ENCODE measurements at regions not wholly inside any gene's neighbourhood (a gene's known extent, or its start where the extent isn't known, plus 50 kb on each side); places are given as distances from the start of the nearest gene placed in this dataset.

- H3K9me3 Mint-ChIP-seq: no peaks in the 10 kb centered on the region
- H3K27me3 Mint-ChIP-seq: peaks cover 0 to 6% of the 10 kb centered on the region in 2 donors
- H3K4me3 Mint-ChIP-seq: no peak overlapping the region
- ATAC-seq (no peak), DNase-seq (ENCODE audit: low spot score) (no peak)
- H3K27ac Mint-ChIP-seq: no peak overlapping the region
- no peaks in the 10 kb centered on the region for H3K36me3 Mint-ChIP-seq
- no peaks in the 10 kb centered on the region for H3K4me1 Mint-ChIP-seq (ENCODE audit: low read depth in 2 of 2)
These were observed 100.4 kb upstream of the PPFIA2 start for GRCh38 chr12:81859521-81859920.

DNA sequence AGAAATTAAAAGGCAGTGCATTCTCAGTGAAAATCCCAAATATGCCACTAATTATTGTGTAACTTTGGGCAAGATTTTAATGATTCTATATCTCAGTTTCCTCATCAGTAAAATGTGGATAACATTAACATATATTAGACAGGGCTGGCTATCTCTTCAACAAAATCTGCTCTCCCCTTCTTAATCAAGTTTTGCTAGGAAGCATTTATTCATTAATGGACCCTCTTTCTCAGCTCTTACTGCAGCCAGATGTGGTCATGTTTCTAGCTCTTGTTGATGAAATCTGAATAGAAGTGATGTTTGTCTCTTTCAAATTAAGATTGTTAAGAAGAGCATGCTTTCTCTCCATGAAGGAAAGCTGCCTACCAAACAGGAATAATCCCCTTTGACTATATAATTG, 84.4 kb upstream of the PPFIA2 start:
- H3K4me3 Mint-ChIP-seq: no peak overlapping the region
- H3K36me3 Mint-ChIP-seq: no peaks in the 10 kb centered on the region
- H3K27ac Mint-ChIP-seq: no peak overlapping the region
- no peak for ATAC-seq
- H3K4me1 Mint-ChIP-seq (ENCODE audit: low read depth in 2 of 2): no peaks in the 10 kb centered on the region
- DNase-seq (ENCODE audit: low spot score): no peak
- H3K9me3 Mint-ChIP-seq: no peaks in the 10 kb centered on the region
- H3K27me3 Mint-ChIP-seq: peaks cover 6 to 11% of the 10 kb centered on the region in 2 donors

DNA sequence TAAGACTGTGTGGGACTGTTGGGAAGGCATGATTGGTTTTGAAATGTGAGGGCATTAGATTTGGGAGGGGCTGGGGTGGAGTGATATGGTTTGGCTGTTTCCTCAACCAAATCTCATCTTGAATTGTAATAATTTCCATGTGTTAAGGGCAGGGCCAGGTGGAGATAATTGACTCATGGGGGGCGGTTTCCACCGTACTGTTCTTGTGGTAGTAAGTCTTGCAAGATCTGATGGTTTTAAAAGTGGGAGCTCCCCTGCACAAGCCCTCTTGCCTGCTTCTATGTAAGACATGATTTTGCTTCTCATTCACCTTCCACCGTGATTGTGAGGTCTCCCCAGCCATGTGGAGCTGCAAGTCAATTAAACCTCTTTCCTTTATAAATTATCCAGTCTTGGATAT, 76.6 kb upstream of the PPFIA2 start:
- Mint-ChIP-seq H3K4me1 (ENCODE audit: low read depth in 2 of 2) (no peaks in the 10 kb centered on the region), H3K9me3 (no peaks in the 10 kb centered on the region), H3K27ac (no peak overlapping the region), H3K4me3 (no peak overlapping the region), H3K36me3 (no peaks in the 10 kb centered on the region), H3K27me3 (peaks cover 0 to 4% of the 10 kb centered on the region in 2 donors)
- no peak for ATAC-seq
- DNase-seq (ENCODE audit: low spot score): no peak

- Mint-ChIP-seq H3K36me3 (no peaks in the 10 kb centered on the region), H3K4me3 (no peak overlapping the region), H3K4me1 (ENCODE audit: low read depth in 2 of 2) (peaks cover 4 to 7% of the 10 kb centered on the region in 2 donors), H3K27me3 (peaks cover 2 to 5% of the 10 kb centered on the region in 2 donors), H3K9me3 (no peaks in the 10 kb centered on the region), H3K27ac (no peak overlapping the region)
- ATAC-seq (no peak), DNase-seq (ENCODE audit: low spot score) (no peak)
These were observed 61.0 kb upstream of the PPFIA2 start for GRCh38 chr12:81819991-81820633.

GRCh38 chr12:81815611-81816010, 56.5 kb upstream of the PPFIA2 start:
- DNase-seq (ENCODE audit: low spot score) (no peak), ATAC-seq (no peak)
- Mint-ChIP-seq H3K4me1 (ENCODE audit: low read depth in 2 of 2) (peaks cover 7% of the 10 kb centered on the region in 2 donors), H3K9me3 (peaks cover 7% of the 10 kb centered on the region), H3K27ac (no peak overlapping the region), H3K4me3 (no peak overlapping the region), H3K36me3 (peaks cover 6% of the 10 kb centered on the region), H3K27me3 (peaks cover 13 to 15% of the 10 kb centered on the region in 2 donors)

DNA sequence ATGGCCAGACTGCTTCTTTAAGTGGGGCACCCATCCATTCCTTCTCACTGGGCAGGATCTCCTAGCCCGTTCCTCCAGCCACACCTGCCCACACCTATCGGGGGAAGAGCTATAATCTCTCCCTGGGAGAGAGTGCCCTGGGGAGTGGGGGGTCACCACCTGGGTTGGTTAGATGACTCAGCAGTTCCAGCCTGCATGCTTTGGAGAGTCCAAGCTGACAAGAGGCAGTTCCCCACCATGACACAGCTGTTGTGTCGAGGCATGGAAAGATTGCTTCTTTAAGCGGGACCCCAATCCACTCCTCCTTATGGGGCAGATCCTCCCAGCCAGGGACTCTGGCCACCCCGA, 52.6 kb upstream of the PPFIA2 start:
- Mint-ChIP-seq H3K36me3 (peaks cover 6% of the 10 kb centered on the region), H3K27ac (no peak overlapping the region)

GRCh38 chr12:81811061-81811777, 52.1 kb upstream of the PPFIA2 start:
- DNase-seq (ENCODE audit: low spot score) (no peak), ATAC-seq (no peak)
- Mint-ChIP-seq H3K27me3 (peaks cover 8 to 18% of the 10 kb centered on the region in 2 donors), H3K4me3 (no peak overlapping the region), H3K27ac (no peak overlapping the region), H3K4me1 (ENCODE audit: low read depth in 2 of 2) (peaks cover 7 to 13% of the 10 kb centered on the region in 2 donors), H3K36me3 (peaks cover 6% of the 10 kb centered on the region), H3K9me3 (peaks cover 7% of the 10 kb centered on the region)

More for the DNA sequence above, 52.6 kb upstream of the PPFIA2 start:
- DNase-seq (ENCODE audit: low spot score) (no peak), ATAC-seq (no peak)
- H3K4me1 Mint-ChIP-seq (ENCODE audit: low read depth in 2 of 2): peaks cover 7 to 13% of the 10 kb centered on the region in 2 donors
- peaks cover 7% of the 10 kb centered on the region for H3K9me3 Mint-ChIP-seq
- H3K4me3 Mint-ChIP-seq: no peak overlapping the region
- peaks cover 8 to 18% of the 10 kb centered on the region in 2 donors for H3K27me3 Mint-ChIP-seq

DNA sequence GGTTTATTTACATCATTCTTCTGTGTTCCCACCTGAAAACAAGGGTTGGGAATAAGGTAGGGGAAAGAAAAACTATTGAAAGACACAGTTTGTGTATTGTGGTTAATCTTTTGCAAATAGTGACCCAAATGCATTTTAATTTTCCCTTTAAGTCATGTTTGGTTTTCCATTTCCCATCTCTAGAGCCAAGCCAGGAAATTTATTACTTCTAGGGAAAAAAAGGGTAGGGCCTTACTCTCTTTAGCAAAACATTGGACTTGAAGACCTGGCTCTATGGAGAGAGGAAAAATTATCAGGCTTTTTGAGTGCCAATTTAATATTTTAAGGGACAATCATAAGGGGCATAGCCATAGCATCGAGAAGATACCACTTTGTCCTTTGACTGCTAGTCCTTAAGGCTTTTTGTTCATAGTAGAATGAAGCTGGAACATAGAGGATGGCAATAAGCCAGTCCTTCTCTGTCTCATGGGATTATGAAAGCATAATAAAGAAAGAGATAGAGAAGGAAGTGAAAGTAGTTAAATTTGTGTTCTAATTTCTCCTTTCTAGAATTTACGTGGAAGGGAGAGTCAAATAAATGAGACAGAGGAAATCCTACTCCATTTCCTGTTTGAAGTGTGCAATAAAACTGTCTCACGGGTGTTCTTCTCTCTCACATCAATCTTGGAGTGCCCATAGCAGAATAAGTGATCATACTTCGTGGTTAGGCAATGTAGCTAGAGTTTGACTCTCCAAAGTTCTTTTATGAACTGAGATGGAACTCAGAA, 50.9 kb upstream of the PPFIA2 start:
- DNase-seq (ENCODE audit: low spot score) (no peak), ATAC-seq (peak; percentile 15 to 41)
- Mint-ChIP-seq H3K4me3 (no peak overlapping the region), H3K27ac (no peak overlapping the region), H3K36me3 (peaks cover 6% of the 10 kb centered on the region), H3K9me3 (peaks cover 7% of the 10 kb centered on the region), H3K4me1 (ENCODE audit: low read depth in 2 of 2) (peaks cover 6 to 7% of the 10 kb centered on the region in 2 donors), H3K27me3 (peaks cover 7 to 18% of the 10 kb centered on the region in 2 donors)

GRCh38 chr12:81809113-81809777, 50.1 kb upstream of the PPFIA2 start:
- no peak for ATAC-seq
- Mint-ChIP-seq H3K4me3 (no peak overlapping the region), H3K4me1 (ENCODE audit: low read depth in 2 of 2) (peaks cover 3 to 6% of the 10 kb centered on the region in 2 donors), H3K27me3 (peaks cover 0 to 15% of the 10 kb centered on the region in 2 donors), H3K27ac (no peak overlapping the region), H3K9me3 (peaks cover 4% of the 10 kb centered on the region), H3K36me3 (no peaks in the 10 kb centered on the region)
- no peak for DNase-seq (ENCODE audit: low spot score)
